GM12892 (cell line): ENCODE measurements at regions not wholly inside any gene's neighbourhood (a gene's known extent, or its start where the extent isn't known, plus 50 kb on each side); places are given as distances from the start of the nearest gene placed in this dataset.

Source experiments
- POLR2A ChIP-seq: IDR thresholded peaks from 2 replicates; pipeline ENCODE4 v1.6.1; 2011; ENCODE audit warnings: low read depth, low read length, control low read depth
- POLR2AphosphoS5 ChIP-seq: IDR thresholded peaks from 2 replicates; pipeline ENCODE4 v1.6.1; 2011; ENCODE audit warnings: low read depth, low read length, control low read depth
- TAF1 ChIP-seq: IDR thresholded peaks from 2 replicates; pipeline ENCODE4 v1.6.1; 2011; ENCODE audit warnings: low read depth, mild to moderate bottlenecking, control low read depth, low read length, borderline replicate concordance

DNA sequence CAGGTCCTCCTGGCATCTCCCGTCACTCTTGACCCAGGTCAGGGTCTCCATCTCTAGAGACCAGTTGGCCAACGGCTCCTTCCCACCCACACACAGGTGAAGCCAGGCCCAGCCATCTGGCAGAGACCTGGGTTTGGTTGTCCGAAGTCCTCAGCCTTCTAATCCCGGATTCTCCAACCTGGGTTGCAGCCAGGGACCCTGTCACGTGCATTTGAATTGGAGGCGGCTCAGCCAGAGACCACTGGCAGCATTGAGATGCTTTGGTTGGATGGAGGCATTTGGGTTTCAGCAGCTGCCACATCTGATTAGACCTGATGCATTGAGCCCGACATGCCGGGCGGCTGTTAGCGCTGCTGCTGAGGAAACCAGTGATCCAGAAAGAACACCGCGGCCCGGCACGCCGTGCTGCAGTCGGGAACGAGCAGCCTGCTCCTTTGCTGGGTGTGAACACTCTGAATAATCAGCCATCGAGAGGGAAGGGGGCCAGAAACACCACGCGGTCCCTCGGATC lies 163.2 kb downstream of the BRD1 start:
- TF ChIP-seq POLR2A (no peak), POLR2AphosphoS5 (no peak), TAF1 (no peak)
